WTC11 (cell line): ENCODE measurements at regions not wholly inside any gene's neighbourhood (a gene's known extent, or its start where the extent isn't known, plus 50 kb on each side); places are given as distances from the start of the nearest gene placed in this dataset.

Experiments used
- CREB1 ChIP-seq: sonication (generic); formaldehyde crosslinking; IDR thresholded peaks from 2 replicates; pipeline ENCODE4 v1.8.0; 2023; ENCODE audit warnings: mild to moderate bottlenecking, missing genetic modification reagents
- CREM ChIP-seq: sonication (generic); formaldehyde crosslinking; IDR thresholded peaks from 2 replicates; pipeline ENCODE4 v1.8.1; 2022; ENCODE audit warnings: mild to moderate bottlenecking, missing genetic modification reagents, moderate library complexity
- ELF4 ChIP-seq: sonication (generic); formaldehyde crosslinking; IDR thresholded peaks from 2 replicates; pipeline ENCODE4 v1.8.1; 2022; ENCODE audit warnings: low read depth, mild to moderate bottlenecking, moderate library complexity, missing genetic modification reagents
- NFYB ChIP-seq: sonication (generic); formaldehyde crosslinking; conservative IDR thresholded peaks from 2 replicates; pipeline ENCODE4 v1.8.0; 2022; ENCODE audit warnings: low read depth, missing genetic modification reagents
- NR3C1 ChIP-seq: sonication (generic); formaldehyde crosslinking; conservative IDR thresholded peaks from 2 replicates; pipeline ENCODE4 v1.8.1; 2023; ENCODE audit warnings: low read depth, mild to moderate bottlenecking, missing genetic modification reagents
- ZNF121 ChIP-seq: sonication (generic); formaldehyde crosslinking; IDR thresholded peaks from 2 replicates; pipeline ENCODE4 v1.8.0; 2023; ENCODE audit warnings: missing genetic modification reagents
- TF ChIP-seq, protein P1 (sequence below): sonication (generic); formaldehyde crosslinking; IDR thresholded peaks from 2 replicates; pipeline ENCODE4 v1.8.1; 2023; ENCODE audit warnings: mild to moderate bottlenecking, moderate library complexity, missing genetic modification reagents
- TF ChIP-seq, protein P2 (sequence below): sonication (generic); formaldehyde crosslinking; IDR thresholded peaks from 2 replicates; pipeline ENCODE4 v1.8.1; 2022; ENCODE audit warnings: low read depth, mild to moderate bottlenecking, moderate library complexity, missing genetic modification reagents, borderline replicate concordance
- TF ChIP-seq, protein P3 (sequence below): fragments of 250-450 bp; sonication (Bioruptor Pico); IDR thresholded peaks from 2 replicates; pipeline ENCODE4 v1.8.0; 2021; ENCODE audit warnings: mild to moderate bottlenecking
- TF ChIP-seq, protein P4 (sequence below): sonication (generic); formaldehyde crosslinking; IDR thresholded peaks from 2 replicates; pipeline ENCODE4 v1.8.0; 2022; ENCODE audit warnings: mild to moderate bottlenecking, missing genetic modification reagents
- TF ChIP-seq, protein P5 (sequence below): fragments of 200-600 bp; IDR thresholded peaks from 2 replicates; pipeline ENCODE4 v1.8.0; 2022; ENCODE audit warnings: antibody characterized with exemption
- TF ChIP-seq, protein P6 (sequence below): sonication (generic); formaldehyde crosslinking; conservative IDR thresholded peaks from 2 replicates; pipeline ENCODE4 v1.8.1; 2022; ENCODE audit warnings: mild to moderate bottlenecking, missing genetic modification reagents
- TF ChIP-seq, protein P7 (sequence below): sonication (generic); formaldehyde crosslinking; IDR thresholded peaks from 2 replicates; pipeline ENCODE4 v1.8.1; 2023; ENCODE audit warnings: mild to moderate bottlenecking, missing genetic modification reagents, moderate library complexity

DNA sequence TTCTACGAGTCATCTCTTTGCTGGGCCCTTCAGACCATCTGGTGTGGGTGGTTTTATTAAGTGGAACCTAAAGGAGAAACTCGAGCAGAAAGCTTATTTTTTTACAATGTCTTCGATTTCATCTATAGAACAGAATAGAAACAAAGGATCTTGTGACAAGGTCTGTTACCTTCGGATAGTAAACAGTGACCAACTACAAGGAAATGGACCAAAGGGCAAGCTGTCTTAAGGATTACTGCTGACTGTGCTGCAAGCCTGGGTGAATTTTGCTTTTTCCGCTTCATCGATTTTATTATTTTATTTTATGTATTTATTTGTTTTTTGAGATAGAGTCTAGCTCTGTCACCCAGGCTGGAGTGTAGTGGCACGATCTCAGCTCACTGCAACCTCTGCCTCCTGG lies 348.9 kb upstream of the ERCC4 start:
- TF ChIP-seq CREB1 = no peak
- TF ChIP-seq, protein P1, sequence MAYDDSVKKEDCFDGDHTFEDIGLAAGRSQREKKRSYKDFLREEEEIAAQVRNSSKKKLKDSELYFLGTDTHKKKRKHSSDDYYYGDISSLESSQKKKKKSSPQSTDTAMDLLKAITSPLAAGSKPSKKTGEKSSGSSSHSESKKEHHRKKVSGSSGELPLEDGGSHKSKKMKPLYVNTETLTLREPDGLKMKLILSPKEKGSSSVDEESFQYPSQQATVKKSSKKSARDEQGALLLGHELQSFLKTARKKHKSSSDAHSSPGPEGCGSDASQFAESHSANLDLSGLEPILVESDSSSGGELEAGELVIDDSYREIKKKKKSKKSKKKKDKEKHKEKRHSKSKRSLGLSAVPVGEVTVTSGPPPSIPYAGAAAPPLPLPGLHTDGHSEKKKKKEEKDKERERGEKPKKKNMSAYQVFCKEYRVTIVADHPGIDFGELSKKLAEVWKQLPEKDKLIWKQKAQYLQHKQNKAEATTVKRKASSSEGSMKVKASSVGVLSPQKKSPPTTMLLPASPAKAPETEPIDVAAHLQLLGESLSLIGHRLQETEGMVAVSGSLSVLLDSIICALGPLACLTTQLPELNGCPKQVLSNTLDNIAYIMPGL = no peak
- TF ChIP-seq ELF4 (CRISPR knock-in tag) = no peak
- TF ChIP-seq CREM (CRISPR knock-in tag) = no peak
- TF ChIP-seq, protein P2, sequence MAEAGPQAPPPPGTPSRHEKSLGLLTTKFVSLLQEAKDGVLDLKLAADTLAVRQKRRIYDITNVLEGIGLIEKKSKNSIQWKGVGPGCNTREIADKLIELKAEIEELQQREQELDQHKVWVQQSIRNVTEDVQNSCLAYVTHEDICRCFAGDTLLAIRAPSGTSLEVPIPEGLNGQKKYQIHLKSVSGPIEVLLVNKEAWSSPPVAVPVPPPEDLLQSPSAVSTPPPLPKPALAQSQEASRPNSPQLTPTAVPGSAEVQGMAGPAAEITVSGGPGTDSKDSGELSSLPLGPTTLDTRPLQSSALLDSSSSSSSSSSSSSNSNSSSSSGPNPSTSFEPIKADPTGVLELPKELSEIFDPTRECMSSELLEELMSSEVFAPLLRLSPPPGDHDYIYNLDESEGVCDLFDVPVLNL (CRISPR knock-in tag) = no peak
- TF ChIP-seq, protein P3, sequence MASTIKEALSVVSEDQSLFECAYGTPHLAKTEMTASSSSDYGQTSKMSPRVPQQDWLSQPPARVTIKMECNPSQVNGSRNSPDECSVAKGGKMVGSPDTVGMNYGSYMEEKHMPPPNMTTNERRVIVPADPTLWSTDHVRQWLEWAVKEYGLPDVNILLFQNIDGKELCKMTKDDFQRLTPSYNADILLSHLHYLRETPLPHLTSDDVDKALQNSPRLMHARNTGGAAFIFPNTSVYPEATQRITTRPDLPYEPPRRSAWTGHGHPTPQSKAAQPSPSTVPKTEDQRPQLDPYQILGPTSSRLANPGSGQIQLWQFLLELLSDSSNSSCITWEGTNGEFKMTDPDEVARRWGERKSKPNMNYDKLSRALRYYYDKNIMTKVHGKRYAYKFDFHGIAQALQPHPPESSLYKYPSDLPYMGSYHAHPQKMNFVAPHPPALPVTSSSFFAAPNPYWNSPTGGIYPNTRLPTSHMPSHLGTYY (CRISPR knock-in tag) = no peak
- TF ChIP-seq, protein P4, sequence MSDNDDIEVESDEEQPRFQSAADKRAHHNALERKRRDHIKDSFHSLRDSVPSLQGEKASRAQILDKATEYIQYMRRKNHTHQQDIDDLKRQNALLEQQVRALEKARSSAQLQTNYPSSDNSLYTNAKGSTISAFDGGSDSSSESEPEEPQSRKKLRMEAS = no peak
- TF ChIP-seq, protein P5, sequence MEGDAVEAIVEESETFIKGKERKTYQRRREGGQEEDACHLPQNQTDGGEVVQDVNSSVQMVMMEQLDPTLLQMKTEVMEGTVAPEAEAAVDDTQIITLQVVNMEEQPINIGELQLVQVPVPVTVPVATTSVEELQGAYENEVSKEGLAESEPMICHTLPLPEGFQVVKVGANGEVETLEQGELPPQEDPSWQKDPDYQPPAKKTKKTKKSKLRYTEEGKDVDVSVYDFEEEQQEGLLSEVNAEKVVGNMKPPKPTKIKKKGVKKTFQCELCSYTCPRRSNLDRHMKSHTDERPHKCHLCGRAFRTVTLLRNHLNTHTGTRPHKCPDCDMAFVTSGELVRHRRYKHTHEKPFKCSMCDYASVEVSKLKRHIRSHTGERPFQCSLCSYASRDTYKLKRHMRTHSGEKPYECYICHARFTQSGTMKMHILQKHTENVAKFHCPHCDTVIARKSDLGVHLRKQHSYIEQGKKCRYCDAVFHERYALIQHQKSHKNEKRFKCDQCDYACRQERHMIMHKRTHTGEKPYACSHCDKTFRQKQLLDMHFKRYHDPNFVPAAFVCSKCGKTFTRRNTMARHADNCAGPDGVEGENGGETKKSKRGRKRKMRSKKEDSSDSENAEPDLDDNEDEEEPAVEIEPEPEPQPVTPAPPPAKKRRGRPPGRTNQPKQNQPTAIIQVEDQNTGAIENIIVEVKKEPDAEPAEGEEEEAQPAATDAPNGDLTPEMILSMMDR = no peak
- TF ChIP-seq, protein P6, sequence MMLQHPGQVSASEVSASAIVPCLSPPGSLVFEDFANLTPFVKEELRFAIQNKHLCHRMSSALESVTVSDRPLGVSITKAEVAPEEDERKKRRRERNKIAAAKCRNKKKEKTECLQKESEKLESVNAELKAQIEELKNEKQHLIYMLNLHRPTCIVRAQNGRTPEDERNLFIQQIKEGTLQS (CRISPR knock-in tag) = no peak
- TF ChIP-seq, protein P7, sequence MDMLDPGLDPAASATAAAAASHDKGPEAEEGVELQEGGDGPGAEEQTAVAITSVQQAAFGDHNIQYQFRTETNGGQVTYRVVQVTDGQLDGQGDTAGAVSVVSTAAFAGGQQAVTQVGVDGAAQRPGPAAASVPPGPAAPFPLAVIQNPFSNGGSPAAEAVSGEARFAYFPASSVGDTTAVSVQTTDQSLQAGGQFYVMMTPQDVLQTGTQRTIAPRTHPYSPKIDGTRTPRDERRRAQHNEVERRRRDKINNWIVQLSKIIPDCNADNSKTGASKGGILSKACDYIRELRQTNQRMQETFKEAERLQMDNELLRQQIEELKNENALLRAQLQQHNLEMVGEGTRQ (CRISPR knock-in tag) = no peak
- no peak for TF ChIP-seq NR3C1
- TF ChIP-seq ZNF121 (CRISPR knock-in tag) = no peak
- TF ChIP-seq NFYB (CRISPR knock-in tag) = no peak
